H1 (cell line): ENCODE measurements at regions not wholly inside any gene's neighbourhood (a gene's known extent, or its start where the extent isn't known, plus 50 kb on each side); places are given as distances from the start of the nearest gene placed in this dataset.

ENCODE experiments used
- CBX5 ChIP-seq: fragments of 300-800, 300-1000 bp; sonication (generic); IDR thresholded peaks from 2 replicates; pipeline ENCODE4 v1.7.1; 2016; ENCODE audit warnings: antibody characterized with exemption, low read length, low read depth
- CEBPB ChIP-seq: IDR thresholded peaks from 2 replicates; pipeline ENCODE4 v1.6.1; 2012; ENCODE audit warnings: low read depth, low read length
- JUND ChIP-seq: IDR thresholded peaks from 2 replicates; pipeline ENCODE4 v1.6.1; 2011; ENCODE audit warnings: mild to moderate bottlenecking, improper control_type of control experiment, low read length
- NANOG ChIP-seq: IDR thresholded peaks from 2 replicates; pipeline ENCODE4 v1.6.1; 2011; ENCODE audit warnings: low read length, low read depth, mild to moderate bottlenecking, inconsistent platforms; ENCODE audit not compliant: insufficient read depth, poor library complexity, severe bottlenecking
- RBBP5 ChIP-seq: IDR thresholded peaks from 2 replicates; pipeline ENCODE4 v1.7.1; 2012; ENCODE audit warnings: low read depth, mild to moderate bottlenecking, inconsistent platforms, low read length, moderate library complexity, borderline replicate concordance
- RNF2 ChIP-seq: fragments of 200-900, 300-1000 bp; sonication (generic); IDR thresholded peaks from 2 replicates; pipeline ENCODE4 v1.7.1; 2016; ENCODE audit warnings: borderline replicate concordance, low read depth, mild to moderate bottlenecking, antibody characterized with exemption, low read length; ENCODE audit not compliant: poor library complexity, severe bottlenecking; ENCODE audit errors: missing control alignments
- TAF7 ChIP-seq: optimal IDR thresholded peaks from 2 replicates; pipeline ENCODE3; 2011; ENCODE audit warnings: low read depth, mild to moderate bottlenecking, inconsistent platforms, low read length, moderate library complexity, borderline replicate concordance
- TF ChIP-seq, protein P1 (sequence below), 3 experiments: IDR thresholded peaks; 1 replicate in 2 of 3; 2 replicates in 1 of 3; pipeline versions ENCODE4 v1.5.1 to v1.6.1; 2011; ENCODE audit warnings: low read length in 3 of 3, mild to moderate bottlenecking in 3 of 3, inconsistent platforms in 2 of 3, low read depth in 1 of 3, moderate library complexity in 1 of 3; ENCODE audit not compliant: insufficient read depth in 1 of 3; ENCODE audit errors: control extremely low read depth in 1 of 3

DNA sequence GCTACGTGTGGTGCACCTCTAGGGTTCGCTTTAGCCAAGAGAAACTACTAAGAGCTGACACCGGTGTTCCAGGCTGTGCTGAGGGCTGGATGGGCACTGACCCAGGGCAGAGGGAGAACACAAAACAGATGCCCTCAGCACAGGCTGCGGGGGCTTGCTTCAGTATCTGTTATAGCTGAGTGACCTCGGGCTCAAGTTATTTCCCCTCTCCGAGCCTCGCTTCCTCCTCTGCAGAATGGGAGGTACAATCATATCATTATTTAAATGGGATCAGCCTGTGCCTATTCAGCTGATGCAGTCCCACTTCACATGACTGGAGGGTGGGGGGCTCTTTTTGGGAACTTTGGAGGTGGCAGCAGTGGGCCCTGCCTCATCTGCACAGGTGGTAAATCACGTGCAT lies 156.1 kb upstream of the APCDD1 start (continued):
- TF ChIP-seq, protein P1, sequence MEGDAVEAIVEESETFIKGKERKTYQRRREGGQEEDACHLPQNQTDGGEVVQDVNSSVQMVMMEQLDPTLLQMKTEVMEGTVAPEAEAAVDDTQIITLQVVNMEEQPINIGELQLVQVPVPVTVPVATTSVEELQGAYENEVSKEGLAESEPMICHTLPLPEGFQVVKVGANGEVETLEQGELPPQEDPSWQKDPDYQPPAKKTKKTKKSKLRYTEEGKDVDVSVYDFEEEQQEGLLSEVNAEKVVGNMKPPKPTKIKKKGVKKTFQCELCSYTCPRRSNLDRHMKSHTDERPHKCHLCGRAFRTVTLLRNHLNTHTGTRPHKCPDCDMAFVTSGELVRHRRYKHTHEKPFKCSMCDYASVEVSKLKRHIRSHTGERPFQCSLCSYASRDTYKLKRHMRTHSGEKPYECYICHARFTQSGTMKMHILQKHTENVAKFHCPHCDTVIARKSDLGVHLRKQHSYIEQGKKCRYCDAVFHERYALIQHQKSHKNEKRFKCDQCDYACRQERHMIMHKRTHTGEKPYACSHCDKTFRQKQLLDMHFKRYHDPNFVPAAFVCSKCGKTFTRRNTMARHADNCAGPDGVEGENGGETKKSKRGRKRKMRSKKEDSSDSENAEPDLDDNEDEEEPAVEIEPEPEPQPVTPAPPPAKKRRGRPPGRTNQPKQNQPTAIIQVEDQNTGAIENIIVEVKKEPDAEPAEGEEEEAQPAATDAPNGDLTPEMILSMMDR (IDR thresholded peaks at IDR 0.05; ENCODE audit: control extremely low read depth in 1 of 3, insufficient read depth in 1 of 3, low read depth in 1 of 3, low read length in 3 of 3), result no peak
- TF ChIP-seq RBBP5 (no peak), CBX5 (no peak), NANOG (no peak), RNF2 (no peak), TAF7 (no peak), CEBPB (no peak), JUND (no peak)
